WTC11 (cell line): ENCODE measurements at regions not wholly inside any gene's neighbourhood (a gene's known extent, or its start where the extent isn't known, plus 50 kb on each side); places are given as distances from the start of the nearest gene placed in this dataset.

Experiments
- ATAC-seq: fragments of 200-7000 bp; cut with Tn5 transposase; 2 replicates; pipeline ENCODE4 v1.10.0; 2021; ENCODE audit warnings: mild to moderate bottlenecking, moderate library complexity
- CTCF ChIA-PET: fragments of 300-600 bp; sonication (Branson Sonifier 250); formaldehyde crosslinking; loops from one replicate; lab custom pipeline; 2021; ENCODE audit warnings: antibody characterized with exemption; lab: Charles Lee
- POLR2A ChIA-PET: fragments of 350-600 bp; sonication (Branson Sonifier 250); formaldehyde crosslinking; loops from one replicate; lab custom pipeline; 2021; ENCODE audit warnings: antibody characterized with exemption; lab: Charles Lee
- DNase-seq: peaks from one replicate; pipeline ENCODE4 v3.0.0; 2021; ENCODE audit warnings: low spot score
- H3K27ac Mint-ChIP-seq: 2 replicates; pipeline ENCODE4 v1.8.0; 2021; ENCODE audit warnings: mixed read lengths
- H3K27me3 Mint-ChIP-seq: 2 replicates; pipeline ENCODE4 v1.8.0; 2021; ENCODE audit warnings: low read depth, mild to moderate bottlenecking, moderate library complexity, mixed read lengths
- H3K36me3 Mint-ChIP-seq: 2 replicates; pipeline ENCODE4 v1.8.0; 2021; ENCODE audit warnings: mixed read lengths
- H3K4me1 Mint-ChIP-seq: 2 replicates; pipeline ENCODE4 v1.8.0; 2022; ENCODE audit warnings: mixed read lengths
- H3K4me3 Mint-ChIP-seq: 2 replicates; pipeline ENCODE4 v1.8.0; 2021; ENCODE audit warnings: mild to moderate bottlenecking, moderate library complexity, mixed read lengths
- H3K9me3 Mint-ChIP-seq: 2 replicates; pipeline ENCODE4 v1.8.0; 2021; ENCODE audit warnings: mixed read lengths
- AR ChIP-seq: fragments of 250-450 bp; sonication (Bioruptor Pico); IDR thresholded peaks from 2 replicates; pipeline ENCODE4 v1.9.0; 2021; ENCODE audit warnings: mild to moderate bottlenecking
- E2F1 ChIP-seq: sonication (generic); formaldehyde crosslinking; IDR thresholded peaks from 2 replicates; pipeline ENCODE4 v1.8.0; 2022; ENCODE audit warnings: mild to moderate bottlenecking, missing genetic modification reagents
- E2F4 ChIP-seq: sonication (generic); formaldehyde crosslinking; IDR thresholded peaks from 2 replicates; pipeline ENCODE4 v1.8.1; 2022; ENCODE audit warnings: low read depth, mild to moderate bottlenecking, moderate library complexity, missing genetic modification reagents, borderline replicate concordance
- ETV6 ChIP-seq: sonication (generic); formaldehyde crosslinking; IDR thresholded peaks from 2 replicates; pipeline ENCODE4 v1.8.1; 2022; ENCODE audit warnings: mild to moderate bottlenecking, missing genetic modification reagents
- FOXP1 ChIP-seq: sonication (generic); formaldehyde crosslinking; IDR thresholded peaks from 2 replicates; pipeline ENCODE4 v1.8.0; 2022; ENCODE audit warnings: missing genetic modification reagents, mild to moderate bottlenecking, moderate library complexity, borderline replicate concordance
- GABPB1 ChIP-seq: sonication (generic); formaldehyde crosslinking; IDR thresholded peaks from 2 replicates; pipeline ENCODE4 v1.8.1; 2023; ENCODE audit warnings: mild to moderate bottlenecking, missing genetic modification reagents
- HMGA2 ChIP-seq: fragments of 250-450 bp; sonication (Bioruptor Pico); IDR thresholded peaks from 2 replicates; pipeline ENCODE4 v1.4.0; 2021; ENCODE audit warnings: mild to moderate bottlenecking, moderate library complexity
- IRF1 ChIP-seq: sonication (generic); formaldehyde crosslinking; IDR thresholded peaks from 2 replicates; pipeline ENCODE4 v1.8.0; 2023; ENCODE audit warnings: missing genetic modification reagents
- MLX ChIP-seq: sonication (generic); formaldehyde crosslinking; IDR thresholded peaks from 2 replicates; pipeline ENCODE4 v1.8.1; 2023; ENCODE audit warnings: mild to moderate bottlenecking, missing genetic modification reagents, moderate library complexity
- PREB ChIP-seq: sonication (generic); formaldehyde crosslinking; IDR thresholded peaks from 2 replicates; pipeline ENCODE4 v1.8.1; 2022; ENCODE audit warnings: mild to moderate bottlenecking, missing genetic modification reagents, moderate library complexity, borderline replicate concordance
- STAT6 ChIP-seq: sonication (generic); formaldehyde crosslinking; conservative IDR thresholded peaks from 2 replicates; pipeline ENCODE4 v1.8.1; 2023; ENCODE audit warnings: mild to moderate bottlenecking, low read depth, missing genetic modification reagents, moderate library complexity
- ZBTB43 ChIP-seq: sonication (generic); formaldehyde crosslinking; IDR thresholded peaks from 2 replicates; pipeline ENCODE4 v1.8.1; 2023; ENCODE audit warnings: mild to moderate bottlenecking, missing genetic modification reagents
- ZNF396 ChIP-seq: fragments of 250-450 bp; sonication (Bioruptor Pico); IDR thresholded peaks from 2 replicates; pipeline ENCODE4 v1.8.0; 2021; ENCODE audit warnings: mild to moderate bottlenecking, moderate library complexity, borderline replicate concordance
- ZNF512 ChIP-seq: sonication (generic); formaldehyde crosslinking; IDR thresholded peaks from 2 replicates; pipeline ENCODE4 v1.8.1; 2022; ENCODE audit warnings: missing genetic modification reagents, borderline replicate concordance
- ZSCAN18 ChIP-seq: fragments of 250-450 bp; sonication (Bioruptor Pico); IDR thresholded peaks from 2 replicates; pipeline ENCODE4 v2.1.2; 2022; ENCODE audit warnings: mild to moderate bottlenecking, moderate library complexity

- TF ChIP-seq ZNF396 (CRISPR knock-in tag) (no peak), PREB (CRISPR knock-in tag) (no peak), E2F1 (CRISPR knock-in tag) (no peak), MLX (CRISPR knock-in tag) (no peak), GABPB1 (CRISPR knock-in tag) (no peak), STAT6 (CRISPR knock-in tag) (no peak), ZBTB43 (CRISPR knock-in tag) (no peak), IRF1 (CRISPR knock-in tag) (no peak)
- TF ChIP-seq, all 79 proteins: peak for 0
These were observed 631.9 kb upstream of the ADGRL4 start (continued) for GRCh38 chr1:79638382-79638781.

- CTCF ChIA-PET = no interaction called here
- no peaks in the 10 kb centered on the region for H3K27me3 Mint-ChIP-seq
- H3K4me3 Mint-ChIP-seq = no peak overlapping the region
- no peak for ATAC-seq
- DNase-seq = no peak
- POLR2A ChIA-PET = no interaction called here
- H3K27ac Mint-ChIP-seq = no peak overlapping the region
- TF ChIP-seq HMGA2 (CRISPR knock-in tag) = no peak
- TF ChIP-seq, all 79 proteins: peak for 0
- Mint-ChIP-seq H3K4me1 (peaks cover 1% of the 10 kb centered on the region), H3K36me3 (no peaks in the 10 kb centered on the region), H3K9me3 (no peaks in the 10 kb centered on the region)
These were observed 626.9 kb upstream of the ADGRL4 start for GRCh38 chr1:79633456-79633855.

GRCh38 chr1:79629414-79629813, 622.9 kb upstream of the ADGRL4 start:
- no peak for ATAC-seq
- DNase-seq = no peak
- CTCF ChIA-PET = no interaction called here
- no peaks in the 10 kb centered on the region for H3K9me3 Mint-ChIP-seq
- H3K4me1 Mint-ChIP-seq = no peaks in the 10 kb centered on the region
- POLR2A ChIA-PET = no interaction called here
- no peak overlapping the region for H3K27ac Mint-ChIP-seq
- H3K4me3 Mint-ChIP-seq = no peak overlapping the region
- H3K27me3 Mint-ChIP-seq = no peaks in the 10 kb centered on the region
- no peaks in the 10 kb centered on the region for H3K36me3 Mint-ChIP-seq
- TF ChIP-seq AR (CRISPR knock-in tag) (no peak), ZBTB43 (CRISPR knock-in tag) (no peak), ZSCAN18 (CRISPR knock-in tag) (no peak), ETV6 (CRISPR knock-in tag) (no peak), E2F4 (CRISPR knock-in tag) (no peak), ZNF512 (CRISPR knock-in tag) (no peak), FOXP1 (CRISPR knock-in tag) (no peak)
